SK-N-SH (cell line): ENCODE measurements at regions not wholly inside any gene's neighbourhood (a gene's known extent, or its start where the extent isn't known, plus 50 kb on each side); places are given as distances from the start of the nearest gene placed in this dataset.

Source experiments
- EP300 ChIP-seq, 2 experiments: IDR thresholded peaks; 2 replicates each; pipeline versions ENCODE4 v1.4.0 to v1.6.1; 2012; ENCODE audit warnings: borderline replicate concordance in 1 of 2, low read depth in 1 of 2, low read length in 1 of 2
- RFX5 ChIP-seq: IDR thresholded peaks from 2 replicates; pipeline ENCODE4 v1.6.1; 2012; ENCODE audit warnings: mild to moderate bottlenecking, improper control_type of control experiment, low read length
- TAF1 ChIP-seq: IDR thresholded peaks from 2 replicates; pipeline ENCODE4 v1.6.1; 2012; ENCODE audit warnings: low read depth, mild to moderate bottlenecking, low read length, moderate library complexity, borderline replicate concordance
- YY1 ChIP-seq: IDR thresholded peaks from 2 replicates; pipeline ENCODE4 v1.4.0; 2012; ENCODE audit warnings: low read depth, mild to moderate bottlenecking
- TF ChIP-seq, protein P1 (sequence below): fragments of 200-600 bp; sonication (generic); IDR thresholded peaks from 2 replicates; pipeline ENCODE4 v1.6.1; 2017; ENCODE audit warnings: antibody characterized with exemption, mild to moderate bottlenecking, moderate library complexity
- TF ChIP-seq, protein P2 (sequence below): IDR thresholded peaks from 2 replicates; pipeline ENCODE4 v1.6.1; 2012; ENCODE audit warnings: mild to moderate bottlenecking, low read depth, low read length, moderate library complexity
- TF ChIP-seq, protein P3 (sequence below): IDR thresholded peaks from 2 replicates; pipeline ENCODE4 v1.4.0; 2012; ENCODE audit warnings: low read depth

DNA sequence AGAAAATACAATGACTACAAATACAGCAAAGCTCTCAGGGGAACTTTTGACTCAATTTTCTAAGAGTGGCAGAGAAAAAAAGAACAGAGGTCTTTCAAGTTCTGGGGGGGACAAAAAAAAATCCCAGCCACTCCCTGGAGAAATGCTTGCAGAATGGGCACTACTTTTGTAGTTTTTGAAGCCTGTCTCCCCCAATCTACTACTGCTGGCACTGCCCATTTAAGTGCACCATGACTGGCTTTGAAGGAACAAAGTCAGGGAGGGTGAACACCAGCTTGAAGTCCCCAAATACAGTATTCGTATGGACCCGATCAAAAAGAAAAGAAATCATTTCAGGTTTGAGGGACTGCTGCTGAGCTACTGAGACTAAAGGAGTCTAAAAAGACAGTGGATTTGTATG is 1824.4 kb downstream of the ARAP2 start:
- TF ChIP-seq, protein P1, sequence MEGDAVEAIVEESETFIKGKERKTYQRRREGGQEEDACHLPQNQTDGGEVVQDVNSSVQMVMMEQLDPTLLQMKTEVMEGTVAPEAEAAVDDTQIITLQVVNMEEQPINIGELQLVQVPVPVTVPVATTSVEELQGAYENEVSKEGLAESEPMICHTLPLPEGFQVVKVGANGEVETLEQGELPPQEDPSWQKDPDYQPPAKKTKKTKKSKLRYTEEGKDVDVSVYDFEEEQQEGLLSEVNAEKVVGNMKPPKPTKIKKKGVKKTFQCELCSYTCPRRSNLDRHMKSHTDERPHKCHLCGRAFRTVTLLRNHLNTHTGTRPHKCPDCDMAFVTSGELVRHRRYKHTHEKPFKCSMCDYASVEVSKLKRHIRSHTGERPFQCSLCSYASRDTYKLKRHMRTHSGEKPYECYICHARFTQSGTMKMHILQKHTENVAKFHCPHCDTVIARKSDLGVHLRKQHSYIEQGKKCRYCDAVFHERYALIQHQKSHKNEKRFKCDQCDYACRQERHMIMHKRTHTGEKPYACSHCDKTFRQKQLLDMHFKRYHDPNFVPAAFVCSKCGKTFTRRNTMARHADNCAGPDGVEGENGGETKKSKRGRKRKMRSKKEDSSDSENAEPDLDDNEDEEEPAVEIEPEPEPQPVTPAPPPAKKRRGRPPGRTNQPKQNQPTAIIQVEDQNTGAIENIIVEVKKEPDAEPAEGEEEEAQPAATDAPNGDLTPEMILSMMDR = no peak
- TF ChIP-seq, protein P2, sequence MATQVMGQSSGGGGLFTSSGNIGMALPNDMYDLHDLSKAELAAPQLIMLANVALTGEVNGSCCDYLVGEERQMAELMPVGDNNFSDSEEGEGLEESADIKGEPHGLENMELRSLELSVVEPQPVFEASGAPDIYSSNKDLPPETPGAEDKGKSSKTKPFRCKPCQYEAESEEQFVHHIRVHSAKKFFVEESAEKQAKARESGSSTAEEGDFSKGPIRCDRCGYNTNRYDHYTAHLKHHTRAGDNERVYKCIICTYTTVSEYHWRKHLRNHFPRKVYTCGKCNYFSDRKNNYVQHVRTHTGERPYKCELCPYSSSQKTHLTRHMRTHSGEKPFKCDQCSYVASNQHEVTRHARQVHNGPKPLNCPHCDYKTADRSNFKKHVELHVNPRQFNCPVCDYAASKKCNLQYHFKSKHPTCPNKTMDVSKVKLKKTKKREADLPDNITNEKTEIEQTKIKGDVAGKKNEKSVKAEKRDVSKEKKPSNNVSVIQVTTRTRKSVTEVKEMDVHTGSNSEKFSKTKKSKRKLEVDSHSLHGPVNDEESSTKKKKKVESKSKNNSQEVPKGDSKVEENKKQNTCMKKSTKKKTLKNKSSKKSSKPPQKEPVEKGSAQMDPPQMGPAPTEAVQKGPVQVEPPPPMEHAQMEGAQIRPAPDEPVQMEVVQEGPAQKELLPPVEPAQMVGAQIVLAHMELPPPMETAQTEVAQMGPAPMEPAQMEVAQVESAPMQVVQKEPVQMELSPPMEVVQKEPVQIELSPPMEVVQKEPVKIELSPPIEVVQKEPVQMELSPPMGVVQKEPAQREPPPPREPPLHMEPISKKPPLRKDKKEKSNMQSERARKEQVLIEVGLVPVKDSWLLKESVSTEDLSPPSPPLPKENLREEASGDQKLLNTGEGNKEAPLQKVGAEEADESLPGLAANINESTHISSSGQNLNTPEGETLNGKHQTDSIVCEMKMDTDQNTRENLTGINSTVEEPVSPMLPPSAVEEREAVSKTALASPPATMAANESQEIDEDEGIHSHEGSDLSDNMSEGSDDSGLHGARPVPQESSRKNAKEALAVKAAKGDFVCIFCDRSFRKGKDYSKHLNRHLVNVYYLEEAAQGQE = no peak
- TF ChIP-seq EP300 (IDR thresholded peaks at IDR 0.05; ENCODE audit: borderline replicate concordance in 1 of 2, low read depth in 1 of 2, low read length in 1 of 2) (no peak), YY1 (no peak), RFX5 (no peak), TAF1 (no peak)
- TF ChIP-seq, protein P3, sequence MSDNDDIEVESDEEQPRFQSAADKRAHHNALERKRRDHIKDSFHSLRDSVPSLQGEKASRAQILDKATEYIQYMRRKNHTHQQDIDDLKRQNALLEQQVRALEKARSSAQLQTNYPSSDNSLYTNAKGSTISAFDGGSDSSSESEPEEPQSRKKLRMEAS = no peak
